ENCODE measurements at regions not wholly inside any gene's neighbourhood (a gene's known extent, or its start where the extent isn't known, plus 50 kb on each side); places are given as distances from the start of the nearest gene placed in this dataset.

- in situ Hi-C loops (cut with MboI; ENCODE audit: low sequenced_read_pairs in 4 of 4), result no loop called here
- ATAC-seq, result no peak
These were observed 98.6 kb downstream of the FHDC1 start for GRCh38 chr4:153034681-153035080.

GRCh38 chr4:153036931-153037482 lies 100.9 kb downstream of the FHDC1 start:
- no peaks in the 10 kb centered on the region for H3K36me3 ChIP-seq
- no peak overlapping the region for H3K4me3 ChIP-seq
- H3K9me3 ChIP-seq, result no peaks in the 10 kb centered on the region
- DNase-seq (no peak), ATAC-seq (no peak)
- H3K4me1 ChIP-seq, result no peaks in the 10 kb centered on the region
- H3K27me3 ChIP-seq, result peaks cover 0 to 4% (median 0%) of the 10 kb centered on the region in 3 donors
- intact Hi-C loops (cut with DNase I; ENCODE audit: low total_unique reads), result no loop called here
- TF ChIP-seq CTCF (IDR thresholded peaks at IDR 0.05 in 4 of 5, conservative IDR thresholded peaks at IDR 0.05 in 1 of 5) (no peak), POLR2A (IDR thresholded peaks at IDR 0.05) (no peak)
- in situ Hi-C loops (cut with MboI; ENCODE audit: low sequenced_read_pairs in 4 of 4), result no loop called here
- H3K27ac ChIP-seq, result no peak overlapping the region

More at GRCh38 chr4:153034681-153035080, 98.6 kb downstream of the FHDC1 start:
- no peak for DNase-seq
- H3K4me1 ChIP-seq, result no peaks in the 10 kb centered on the region
- intact Hi-C loops (cut with DNase I; ENCODE audit: low total_unique reads), result no loop called here
- H3K9me3 ChIP-seq, result no peaks in the 10 kb centered on the region
- H3K36me3 ChIP-seq, result no peaks in the 10 kb centered on the region
- H3K27ac ChIP-seq, result no peak overlapping the region
- TF ChIP-seq CTCF (IDR thresholded peaks at IDR 0.05 in 4 of 5, conservative IDR thresholded peaks at IDR 0.05 in 1 of 5), result no peak
- no peak for TF ChIP-seq POLR2A (IDR thresholded peaks at IDR 0.05)
- H3K4me3 ChIP-seq, result no peak overlapping the region
- H3K27me3 ChIP-seq, result no peaks in the 10 kb centered on the region

DNA sequence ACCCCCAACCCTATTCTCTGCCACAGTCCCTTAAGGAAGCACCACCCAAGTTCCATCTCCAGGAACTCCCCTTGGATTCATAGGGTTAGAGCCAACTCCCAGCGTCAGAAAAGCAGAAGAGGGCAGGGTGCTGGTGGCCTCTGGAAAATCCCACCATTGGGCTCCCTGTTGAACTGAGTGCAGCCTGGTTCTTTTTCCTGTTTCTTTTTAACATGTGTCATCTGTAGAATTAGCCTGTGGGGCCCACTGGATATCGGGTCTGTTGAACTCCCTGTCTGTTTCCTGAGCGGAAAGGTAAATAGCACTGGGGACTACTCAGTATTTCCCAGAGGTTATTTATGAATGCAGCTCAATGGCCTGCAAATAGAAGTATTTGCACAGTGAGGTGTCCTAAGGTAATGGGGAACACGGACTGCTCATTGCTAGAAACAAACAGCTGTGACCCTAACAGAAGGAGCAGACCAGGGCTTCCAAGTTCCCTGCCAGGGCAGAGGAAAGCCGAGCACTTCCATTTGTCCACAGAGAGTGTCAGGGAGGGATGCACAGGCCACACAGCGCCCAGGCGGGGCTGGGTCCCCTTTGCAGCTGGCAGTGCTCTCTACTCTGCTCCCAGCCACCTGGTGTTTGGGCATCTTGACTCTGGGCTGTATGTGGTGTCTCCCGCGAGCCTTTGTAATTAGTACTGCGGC lies 102.6 kb downstream of the FHDC1 start:
- no peaks in the 10 kb centered on the region for H3K4me1 ChIP-seq
- TF ChIP-seq CTCF (IDR thresholded peaks at IDR 0.05 in 4 of 5, conservative IDR thresholded peaks at IDR 0.05 in 1 of 5), result no peak
- no peak for TF ChIP-seq POLR2A (IDR thresholded peaks at IDR 0.05)
- H3K4me3 ChIP-seq, result no peak overlapping the region
- H3K9me3 ChIP-seq, result no peaks in the 10 kb centered on the region
- in situ Hi-C loops (cut with MboI; ENCODE audit: low sequenced_read_pairs in 4 of 4), result no loop called here
- intact Hi-C loops (cut with DNase I; ENCODE audit: low total_unique reads), result no loop called here
- ATAC-seq (no peak), DNase-seq (no peak)
- peaks cover 0 to 4% (median 0%) of the 10 kb centered on the region in 3 donors for H3K27me3 ChIP-seq
- no peaks in the 10 kb centered on the region for H3K36me3 ChIP-seq
- no peak overlapping the region for H3K27ac ChIP-seq

- peaks cover 0 to 4% (median 0%) of the 10 kb centered on the region in 3 donors for H3K27me3 ChIP-seq
- H3K27ac ChIP-seq, result no peak overlapping the region
- DNase-seq, result no peak
- no peaks in the 10 kb centered on the region for H3K36me3 ChIP-seq
- no peak overlapping the region for H3K4me3 ChIP-seq
- intact Hi-C loops (cut with DNase I; ENCODE audit: low total_unique reads), result no loop called here
- TF ChIP-seq POLR2A (IDR thresholded peaks at IDR 0.05), result no peak
- no peaks in the 10 kb centered on the region for H3K4me1 ChIP-seq
- in situ Hi-C loops (cut with MboI; ENCODE audit: low sequenced_read_pairs in 4 of 4), result no loop called here
- no peaks in the 10 kb centered on the region for H3K9me3 ChIP-seq
- no peak for ATAC-seq
These were observed 103.5 kb downstream of the FHDC1 start for GRCh38 chr4:153039542-153040185.

GRCh38 chr4:153040677-153041076 lies 104.6 kb downstream of the FHDC1 start:
- no peak for DNase-seq
- H3K27me3 ChIP-seq, result peaks cover 0 to 4% (median 0%) of the 10 kb centered on the region in 3 donors

More at GRCh38 chr4:153040677-153041076, 104.6 kb downstream of the FHDC1 start:
- in situ Hi-C loops (cut with MboI; ENCODE audit: low sequenced_read_pairs in 4 of 4), result no loop called here
- no peaks in the 10 kb centered on the region for H3K9me3 ChIP-seq
- no peak for TF ChIP-seq CTCF (IDR thresholded peaks at IDR 0.05 in 4 of 5, conservative IDR thresholded peaks at IDR 0.05 in 1 of 5)
- TF ChIP-seq POLR2A (IDR thresholded peaks at IDR 0.05), result no peak
- no peaks in the 10 kb centered on the region for H3K36me3 ChIP-seq
- no peak overlapping the region for H3K27ac ChIP-seq
- intact Hi-C loops (cut with DNase I; ENCODE audit: low total_unique reads), result no loop called here
- ATAC-seq, result no peak
- no peak overlapping the region for H3K4me3 ChIP-seq
- no peaks in the 10 kb centered on the region for H3K4me1 ChIP-seq

Data from gastrocnemius medialis (tissue), 4 donors.